ENCODE measurements at regions not wholly inside any gene's neighbourhood (a gene's known extent, or its start where the extent isn't known, plus 50 kb on each side); places are given as distances from the start of the nearest gene placed in this dataset.

DNA sequence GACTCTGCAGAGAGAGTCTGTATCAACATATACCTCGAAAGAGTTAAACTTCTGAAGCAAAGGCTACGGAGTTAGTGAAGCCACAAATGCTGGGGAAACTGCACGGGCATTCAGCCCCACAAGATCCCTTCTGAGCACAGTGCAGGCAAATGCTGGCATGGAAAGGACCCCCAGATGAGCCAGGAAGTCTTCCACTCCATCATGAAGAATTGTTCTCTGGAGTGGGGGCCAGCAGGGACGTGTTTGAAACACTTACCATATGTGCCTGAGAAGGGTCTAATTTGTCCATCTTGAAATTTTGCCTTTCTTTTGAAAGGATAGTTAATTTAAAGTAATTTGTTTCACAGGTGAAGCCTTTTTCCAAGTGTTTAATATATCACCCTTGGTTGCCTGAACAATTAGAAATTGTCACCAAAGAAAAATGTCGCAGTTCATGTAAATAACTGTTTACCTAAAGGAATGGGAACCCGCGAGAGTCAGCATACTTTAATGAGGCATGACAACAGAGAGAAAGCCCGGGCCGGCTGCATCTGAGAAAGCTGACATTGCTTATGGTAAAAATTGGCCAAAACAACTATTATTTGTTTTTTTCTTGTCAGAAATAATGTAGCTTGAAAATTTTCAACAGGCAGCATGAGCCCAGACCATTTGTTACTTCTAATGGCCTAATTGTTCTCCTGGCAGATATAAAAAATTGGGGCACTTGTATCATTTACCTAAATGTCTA, 287.6 kb upstream of the MGMT start:
- DNase-seq (ENCODE audit: low read depth): no peak
- Histone ChIP-seq H3K4me3 (ENCODE audit: low read depth, low read length) (no peak overlapping the region), H3K36me3 (ENCODE audit: control insufficient read depth, insufficient read depth, low read length) (no peaks in the 10 kb centered on the region), H3K27me3 (ENCODE audit: control insufficient read depth, insufficient read depth, low read length) (no peaks in the 10 kb centered on the region)
- FAIRE-seq: no peak
- TF ChIP-seq, protein P1, sequence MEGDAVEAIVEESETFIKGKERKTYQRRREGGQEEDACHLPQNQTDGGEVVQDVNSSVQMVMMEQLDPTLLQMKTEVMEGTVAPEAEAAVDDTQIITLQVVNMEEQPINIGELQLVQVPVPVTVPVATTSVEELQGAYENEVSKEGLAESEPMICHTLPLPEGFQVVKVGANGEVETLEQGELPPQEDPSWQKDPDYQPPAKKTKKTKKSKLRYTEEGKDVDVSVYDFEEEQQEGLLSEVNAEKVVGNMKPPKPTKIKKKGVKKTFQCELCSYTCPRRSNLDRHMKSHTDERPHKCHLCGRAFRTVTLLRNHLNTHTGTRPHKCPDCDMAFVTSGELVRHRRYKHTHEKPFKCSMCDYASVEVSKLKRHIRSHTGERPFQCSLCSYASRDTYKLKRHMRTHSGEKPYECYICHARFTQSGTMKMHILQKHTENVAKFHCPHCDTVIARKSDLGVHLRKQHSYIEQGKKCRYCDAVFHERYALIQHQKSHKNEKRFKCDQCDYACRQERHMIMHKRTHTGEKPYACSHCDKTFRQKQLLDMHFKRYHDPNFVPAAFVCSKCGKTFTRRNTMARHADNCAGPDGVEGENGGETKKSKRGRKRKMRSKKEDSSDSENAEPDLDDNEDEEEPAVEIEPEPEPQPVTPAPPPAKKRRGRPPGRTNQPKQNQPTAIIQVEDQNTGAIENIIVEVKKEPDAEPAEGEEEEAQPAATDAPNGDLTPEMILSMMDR (IDR thresholded peaks at IDR 0.05; ENCODE audit: insufficient read depth, low read length, severe bottlenecking): no peak

DNA sequence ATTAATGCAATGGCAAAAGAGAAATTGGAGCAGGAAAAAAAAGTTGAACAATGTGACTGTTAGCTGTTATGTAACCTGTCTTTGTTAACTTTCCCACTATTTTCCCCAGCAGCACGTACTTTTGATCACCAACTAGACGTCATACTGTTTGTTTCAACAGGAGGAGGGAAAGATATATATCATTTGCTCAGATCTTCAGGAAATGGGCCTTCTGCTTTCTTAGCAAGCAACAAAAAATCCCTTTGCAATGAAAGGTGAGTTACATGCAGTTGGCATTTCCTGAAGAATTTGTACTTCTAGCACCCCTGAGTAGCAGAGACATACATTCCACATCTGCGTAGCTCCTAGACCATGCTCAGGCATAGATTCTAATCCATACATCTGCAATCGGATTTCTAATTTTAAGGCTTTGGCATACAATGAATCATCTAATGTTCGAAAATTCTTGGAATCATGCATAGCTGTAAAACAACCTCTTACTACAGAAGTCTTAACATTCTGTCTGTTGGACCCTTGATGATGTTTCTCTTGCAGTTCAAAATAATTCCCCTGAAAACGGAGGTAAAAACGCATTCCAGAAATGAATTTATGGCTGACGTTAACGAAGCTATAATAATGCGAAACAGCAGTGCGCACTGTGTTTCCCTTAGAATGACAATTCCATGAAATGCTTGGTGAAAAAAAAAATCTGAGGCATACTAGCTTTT, 286.9 kb upstream of the MGMT start:
- H3K27me3 ChIP-seq (ENCODE audit: control insufficient read depth, insufficient read depth, low read length): no peaks in the 10 kb centered on the region
- no peak for DNase-seq (ENCODE audit: low read depth)
- H3K36me3 ChIP-seq (ENCODE audit: control insufficient read depth, insufficient read depth, low read length): no peaks in the 10 kb centered on the region
- TF ChIP-seq, protein P1 (IDR thresholded peaks at IDR 0.05; ENCODE audit: insufficient read depth, low read length, severe bottlenecking): no peak
- no peak overlapping the region for H3K4me3 ChIP-seq (ENCODE audit: low read depth, low read length)
- no peak for FAIRE-seq

DNA sequence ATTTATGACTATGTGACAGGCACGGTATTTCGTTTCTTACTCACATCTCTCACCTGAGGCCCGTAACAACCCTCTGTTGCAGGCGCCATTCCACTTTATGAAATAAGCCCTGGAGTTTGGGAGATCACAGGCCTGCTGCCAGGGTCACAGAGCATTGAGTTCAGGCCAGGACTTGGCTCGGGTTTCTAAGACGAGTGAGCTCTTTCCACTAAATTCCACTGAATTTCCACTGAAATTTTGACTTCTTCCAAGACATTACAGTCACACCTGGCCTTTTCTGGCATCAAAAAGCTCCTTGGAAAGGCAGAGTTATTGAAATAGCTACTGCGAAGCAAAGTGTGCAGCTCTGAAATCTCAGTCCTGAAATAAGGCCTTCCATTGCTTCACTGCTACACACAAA, 282.8 kb upstream of the MGMT start:
- Histone ChIP-seq H3K4me3 (ENCODE audit: low read depth, low read length) (no peak overlapping the region), H3K36me3 (ENCODE audit: control insufficient read depth, insufficient read depth, low read length) (no peaks in the 10 kb centered on the region), H3K27me3 (ENCODE audit: control insufficient read depth, insufficient read depth, low read length) (no peaks in the 10 kb centered on the region)
- no peak for FAIRE-seq
- DNase-seq (ENCODE audit: low read depth): no peak
- TF ChIP-seq, protein P1 (IDR thresholded peaks at IDR 0.05; ENCODE audit: insufficient read depth, low read length, severe bottlenecking): no peak

DNA sequence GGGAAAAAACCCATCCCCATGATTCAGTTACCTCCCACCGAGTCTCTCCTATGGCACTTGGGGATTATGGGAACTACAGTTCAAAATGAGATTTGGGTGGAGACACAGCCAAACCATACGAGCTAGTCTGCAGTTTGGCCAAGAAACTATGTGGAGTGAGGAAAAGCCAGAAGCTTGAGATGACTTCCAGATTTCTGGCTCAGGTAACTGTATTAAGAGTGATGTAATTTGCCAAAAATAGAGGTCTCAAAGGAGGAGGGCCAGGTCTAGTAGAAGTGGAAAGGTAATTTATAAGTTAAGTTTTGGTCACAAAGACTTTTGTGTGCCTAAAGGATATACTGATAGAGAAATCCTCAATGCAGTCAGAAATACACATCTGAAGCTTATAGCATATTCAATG, 279.7 kb upstream of the MGMT start:
- no peaks in the 10 kb centered on the region for H3K27me3 ChIP-seq (ENCODE audit: control insufficient read depth, insufficient read depth, low read length)
- TF ChIP-seq, protein P1 (IDR thresholded peaks at IDR 0.05; ENCODE audit: insufficient read depth, low read length, severe bottlenecking): no peak
- no peak for FAIRE-seq
- H3K36me3 ChIP-seq (ENCODE audit: control insufficient read depth, insufficient read depth, low read length): no peaks in the 10 kb centered on the region
- no peak for DNase-seq (ENCODE audit: low read depth)
- no peak overlapping the region for H3K4me3 ChIP-seq (ENCODE audit: low read depth, low read length)

DNA sequence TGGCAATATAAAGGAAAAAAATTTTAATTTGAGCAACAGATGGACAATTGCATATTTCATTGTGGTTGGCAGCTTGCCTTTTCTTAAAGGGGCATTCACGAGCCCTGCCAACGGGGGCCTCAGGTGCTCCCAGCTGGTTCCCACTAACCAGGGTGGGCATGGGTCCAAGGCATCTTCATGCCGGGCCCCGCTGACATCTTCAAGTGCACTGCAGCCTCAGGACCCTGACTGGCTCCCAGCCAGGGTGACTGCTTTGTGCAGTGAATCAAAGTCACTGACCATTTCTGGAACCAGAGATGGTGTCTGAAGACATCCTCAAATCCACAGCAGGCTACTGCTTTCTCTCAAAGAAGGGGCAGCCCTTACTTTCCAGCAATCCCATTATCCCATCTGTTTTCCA, 275.2 kb upstream of the MGMT start:
- DNase-seq (ENCODE audit: low read depth) (no peak), FAIRE-seq (no peak)
- no peaks in the 10 kb centered on the region for H3K36me3 ChIP-seq (ENCODE audit: control insufficient read depth, insufficient read depth, low read length)
- H3K27me3 ChIP-seq (ENCODE audit: control insufficient read depth, insufficient read depth, low read length): no peaks in the 10 kb centered on the region
- TF ChIP-seq, protein P1 (IDR thresholded peaks at IDR 0.05; ENCODE audit: insufficient read depth, low read length, severe bottlenecking): no peak
- no peak overlapping the region for H3K4me3 ChIP-seq (ENCODE audit: low read depth, low read length)

Data from bronchial epithelial cell (primary cell).